ENCODE measurements at regions not wholly inside any gene's neighbourhood (a gene's known extent, or its start where the extent isn't known, plus 50 kb on each side); places are given as distances from the start of the nearest gene placed in this dataset.
"Not testable (repeated sequence)": the region's sequence is repeated elsewhere in the genome, so short reads cannot be mapped to it uniquely, and the experiment has no call there.

GRCh38 chr20:57110121-57111027 lies 156.1 kb downstream of the BMP7 start:
- not testable (repeated sequence) for DNase-seq

GRCh38 chr20:57111028-57111373 lies 155.4 kb downstream of the BMP7 start:
- DNase-seq, result no peak

GRCh38 chr20:57112448-57112847 lies 154.0 kb downstream of the BMP7 start:
- DNase-seq, result no peak

GRCh38 chr20:57114290-57115005 lies 152.0 kb downstream of the BMP7 start:
- no peak for DNase-seq

- DNase-seq, result no peak
Observed at GRCh38 chr20:57117296-57117695, 149.1 kb downstream of the BMP7 start.

GRCh38 chr20:57118107-57118769 lies 148.2 kb downstream of the BMP7 start:
- DNase-seq, result no peak
